ENCODE measurements at regions not wholly inside any gene's neighbourhood (a gene's known extent, or its start where the extent isn't known, plus 50 kb on each side); places are given as distances from the start of the nearest gene placed in this dataset.

DNA sequence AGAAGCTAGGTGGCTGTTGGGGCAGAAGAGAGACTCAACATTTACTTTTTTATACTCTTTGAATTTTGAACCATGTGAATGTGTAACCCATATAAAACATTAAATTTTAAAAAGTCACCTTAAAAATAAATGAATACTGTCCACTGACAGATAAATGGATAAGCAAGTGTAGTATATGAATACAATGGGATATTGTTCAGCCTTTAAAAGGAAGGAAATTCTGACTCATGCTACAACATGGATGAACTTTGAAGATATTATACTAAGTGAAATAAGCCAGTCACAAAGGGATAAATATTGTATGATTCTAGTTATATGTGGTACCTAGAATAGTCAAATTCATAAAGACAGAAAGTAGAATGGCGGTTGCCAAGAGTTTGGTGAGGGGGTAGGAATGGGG lies 113.9 kb downstream of the TMEM174 start:
- BruUV-seq (replicated peaks): no TSS peak
- ChIA-PET SMC1A (ENCODE audit: uncharacterized antibody, unreplicated experiment) (no interaction called here), RAD21 (ENCODE audit: unreplicated experiment) (no interaction called here), POLR2A (no interaction called here), CTCF (no interaction called here)
- DNase-seq (ENCODE audit: low read depth, low spot score) (no peak), FAIRE-seq (no peak), ATAC-seq (no peak)
- no peak overlapping the region for H3K4me3 ChIP-seq
- H3K79me2 ChIP-seq (ENCODE audit: control insufficient read depth, insufficient read depth, low read length): no peaks in the 10 kb centered on the region
- no peaks in the 10 kb centered on the region for H4K20me1 ChIP-seq (ENCODE audit: control insufficient read depth, insufficient read depth)
- H3K4me2 ChIP-seq (ENCODE audit: control insufficient read depth, insufficient read depth): no peak overlapping the region
- intact Hi-C loops (cut with micrococcal nuclease; ENCODE audit: unreplicated experiment) (no loop called here), in situ Hi-C loops (cut with MboI) (no loop called here)
- no peaks in the 10 kb centered on the region for H3K4me1 ChIP-seq (ENCODE audit: control insufficient read depth, insufficient read depth, low read length)
- no peak for TF ChIP-seq NR2C2 (IDR thresholded peaks at IDR 0.05; ENCODE audit: borderline replicate concordance, control insufficient read depth, insufficient read length, low read depth)
- no peak for TF ChIP-seq EP300 (IDR thresholded peaks at IDR 0.05; ENCODE audit: borderline replicate concordance in 1 of 2, control insufficient read depth in 1 of 2, low read depth in 2 of 2, low read length in 2 of 2)
- no peak for TF ChIP-seq TAF1 (IDR thresholded peaks at IDR 0.05; ENCODE audit: borderline replicate concordance, low read depth, low read length)
- no peak for TF ChIP-seq PML (IDR thresholded peaks at IDR 0.05; ENCODE audit: low read length)
- no peak for TF ChIP-seq HCFC1 (IDR thresholded peaks at IDR 0.05; ENCODE audit: low read length)
- no peak for TF ChIP-seq RB1 (IDR thresholded peaks at IDR 0.05; ENCODE audit: borderline replicate concordance)
- no peak for TF ChIP-seq ESRRA (IDR thresholded peaks at IDR 0.05; ENCODE audit: low read length)
- TF ChIP-seq SMARCA5 (IDR thresholded peaks at IDR 0.05): no peak
- TF ChIP-seq, protein P1, sequence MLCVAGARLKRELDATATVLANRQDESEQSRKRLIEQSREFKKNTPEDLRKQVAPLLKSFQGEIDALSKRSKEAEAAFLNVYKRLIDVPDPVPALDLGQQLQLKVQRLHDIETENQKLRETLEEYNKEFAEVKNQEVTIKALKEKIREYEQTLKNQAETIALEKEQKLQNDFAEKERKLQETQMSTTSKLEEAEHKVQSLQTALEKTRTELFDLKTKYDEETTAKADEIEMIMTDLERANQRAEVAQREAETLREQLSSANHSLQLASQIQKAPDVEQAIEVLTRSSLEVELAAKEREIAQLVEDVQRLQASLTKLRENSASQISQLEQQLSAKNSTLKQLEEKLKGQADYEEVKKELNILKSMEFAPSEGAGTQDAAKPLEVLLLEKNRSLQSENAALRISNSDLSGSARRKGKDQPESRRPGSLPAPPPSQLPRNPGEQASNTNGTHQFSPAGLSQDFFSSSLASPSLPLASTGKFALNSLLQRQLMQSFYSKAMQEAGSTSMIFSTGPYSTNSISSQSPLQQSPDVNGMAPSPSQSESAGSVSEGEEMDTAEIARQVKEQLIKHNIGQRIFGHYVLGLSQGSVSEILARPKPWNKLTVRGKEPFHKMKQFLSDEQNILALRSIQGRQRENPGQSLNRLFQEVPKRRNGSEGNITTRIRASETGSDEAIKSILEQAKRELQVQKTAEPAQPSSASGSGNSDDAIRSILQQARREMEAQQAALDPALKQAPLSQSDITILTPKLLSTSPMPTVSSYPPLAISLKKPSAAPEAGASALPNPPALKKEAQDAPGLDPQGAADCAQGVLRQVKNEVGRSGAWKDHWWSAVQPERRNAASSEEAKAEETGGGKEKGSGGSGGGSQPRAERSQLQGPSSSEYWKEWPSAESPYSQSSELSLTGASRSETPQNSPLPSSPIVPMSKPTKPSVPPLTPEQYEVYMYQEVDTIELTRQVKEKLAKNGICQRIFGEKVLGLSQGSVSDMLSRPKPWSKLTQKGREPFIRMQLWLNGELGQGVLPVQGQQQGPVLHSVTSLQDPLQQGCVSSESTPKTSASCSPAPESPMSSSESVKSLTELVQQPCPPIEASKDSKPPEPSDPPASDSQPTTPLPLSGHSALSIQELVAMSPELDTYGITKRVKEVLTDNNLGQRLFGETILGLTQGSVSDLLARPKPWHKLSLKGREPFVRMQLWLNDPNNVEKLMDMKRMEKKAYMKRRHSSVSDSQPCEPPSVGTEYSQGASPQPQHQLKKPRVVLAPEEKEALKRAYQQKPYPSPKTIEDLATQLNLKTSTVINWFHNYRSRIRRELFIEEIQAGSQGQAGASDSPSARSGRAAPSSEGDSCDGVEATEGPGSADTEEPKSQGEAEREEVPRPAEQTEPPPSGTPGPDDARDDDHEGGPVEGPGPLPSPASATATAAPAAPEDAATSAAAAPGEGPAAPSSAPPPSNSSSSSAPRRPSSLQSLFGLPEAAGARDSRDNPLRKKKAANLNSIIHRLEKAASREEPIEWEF (IDR thresholded peaks at IDR 0.05; ENCODE audit: insufficient replicate concordance, low read depth, low read length): no peak
- TF ChIP-seq, protein P2, sequence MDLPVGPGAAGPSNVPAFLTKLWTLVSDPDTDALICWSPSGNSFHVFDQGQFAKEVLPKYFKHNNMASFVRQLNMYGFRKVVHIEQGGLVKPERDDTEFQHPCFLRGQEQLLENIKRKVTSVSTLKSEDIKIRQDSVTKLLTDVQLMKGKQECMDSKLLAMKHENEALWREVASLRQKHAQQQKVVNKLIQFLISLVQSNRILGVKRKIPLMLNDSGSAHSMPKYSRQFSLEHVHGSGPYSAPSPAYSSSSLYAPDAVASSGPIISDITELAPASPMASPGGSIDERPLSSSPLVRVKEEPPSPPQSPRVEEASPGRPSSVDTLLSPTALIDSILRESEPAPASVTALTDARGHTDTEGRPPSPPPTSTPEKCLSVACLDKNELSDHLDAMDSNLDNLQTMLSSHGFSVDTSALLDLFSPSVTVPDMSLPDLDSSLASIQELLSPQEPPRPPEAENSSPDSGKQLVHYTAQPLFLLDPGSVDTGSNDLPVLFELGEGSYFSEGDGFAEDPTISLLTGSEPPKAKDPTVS (IDR thresholded peaks at IDR 0.05; ENCODE audit: low read depth, low read length): no peak
- TF ChIP-seq BACH1 (IDR thresholded peaks at IDR 0.05; ENCODE audit: borderline replicate concordance): no peak
- H3K36me3 ChIP-seq (ENCODE audit: control insufficient read depth in 2 of 2, insufficient read depth in 2 of 2, low read length in 1 of 2): no peaks in the 10 kb centered on the region
- no peak overlapping the region for H3K27ac ChIP-seq (ENCODE audit: control insufficient read depth, insufficient read depth)
- no peaks in the 10 kb centered on the region; the same call in 2 of the 3 replicates for H3K9me3 ChIP-seq (replicated peaks; ENCODE audit: control insufficient read depth, insufficient read depth, low read length)
- H2AFZ ChIP-seq (ENCODE audit: control insufficient read depth, low read depth, low read length): no peak overlapping the region
- WGBS (ENCODE audit: insufficient coverage, insufficient replicate concordance, low lambda C conversion rate, missing lambda C conversion rate): 13% methylated on average over 1 of the region's 1 CpG
- H3K27me3 ChIP-seq (replicated peaks in 1 of 2; ENCODE audit: control insufficient read depth in 2 of 2, insufficient read depth in 2 of 2, low read length in 1 of 2): peaks cover 0 to 3% of the 10 kb centered on the region in 2 experiments; a peak in 3 of 4 replicates
- no peak overlapping the region for H3K9ac ChIP-seq (ENCODE audit: control insufficient read depth, insufficient read depth, low read length)
